IPS DF 4.7 (cell line): ENCODE measurements at regions not wholly inside any gene's neighbourhood (a gene's known extent, or its start where the extent isn't known, plus 50 kb on each side); places are given as distances from the start of the nearest gene placed in this dataset.

Experiments used
- DNase-seq: peaks from one replicate; pipeline ENCODE4 v3.0.0-alpha.2; 2013; ENCODE audit warnings: low spot score; ENCODE audit errors: extremely low read depth

- DNase-seq: no peak
Observed at GRCh38 chr9:81489046-81489445, 200.3 kb downstream of the TLE1 start.

- no peak for DNase-seq
Observed at GRCh38 chr9:81480828-81481604, 208.3 kb downstream of the TLE1 start.

GRCh38 chr9:81479573-81479972 is 209.8 kb downstream of the TLE1 start:
- no peak for DNase-seq

- DNase-seq: no peak
Observed at GRCh38 chr9:81477669-81478068, 211.7 kb downstream of the TLE1 start.

- no peak for DNase-seq
Observed at GRCh38 chr9:81476813-81477490, 212.4 kb downstream of the TLE1 start.

GRCh38 chr9:81474792-81475191 is 214.6 kb downstream of the TLE1 start:
- DNase-seq: no peak

- no peak for DNase-seq
Observed at GRCh38 chr9:81474125-81474524, 215.2 kb downstream of the TLE1 start.

- no peak for DNase-seq
Observed at GRCh38 chr9:81473708-81474107, 215.6 kb downstream of the TLE1 start.

- DNase-seq: no peak
Observed at GRCh38 chr9:81473206-81473605, 216.1 kb downstream of the TLE1 start.

GRCh38 chr9:81472701-81473100 is 216.6 kb downstream of the TLE1 start:
- no peak for DNase-seq

- DNase-seq: no peak
Observed at GRCh38 chr9:81470864-81471263, 218.5 kb downstream of the TLE1 start.

GRCh38 chr9:81468084-81468595 is 221.2 kb downstream of the TLE1 start:
- no peak for DNase-seq

GRCh38 chr9:81466981-81467380 is 222.4 kb downstream of the TLE1 start:
- no peak for DNase-seq

GRCh38 chr9:81465468-81466011 is 223.8 kb downstream of the TLE1 start:
- no peak for DNase-seq

GRCh38 chr9:81462801-81463200 is 226.5 kb downstream of the TLE1 start:
- no peak for DNase-seq

GRCh38 chr9:81461196-81461595 is 228.2 kb downstream of the TLE1 start:
- DNase-seq: no peak

GRCh38 chr9:81460693-81461092 is 228.7 kb downstream of the TLE1 start:
- no peak for DNase-seq

GRCh38 chr9:81459591-81459990 is 229.8 kb downstream of the TLE1 start:
- no peak for DNase-seq

- DNase-seq: no peak
Observed at GRCh38 chr9:81456431-81457006, 232.8 kb downstream of the TLE1 start.

- no peak for DNase-seq
Observed at GRCh38 chr9:81455462-81456219, 233.7 kb downstream of the TLE1 start.

GRCh38 chr9:81445331-81445921 is 243.9 kb downstream of the TLE1 start:
- DNase-seq: no peak
